K562 (cell line): ENCODE measurements at regions not wholly inside any gene's neighbourhood (a gene's known extent, or its start where the extent isn't known, plus 50 kb on each side); places are given as distances from the start of the nearest gene placed in this dataset.

ENCODE experiments used
- MLLT1 ChIP-seq, 2 experiments: fragments of 450-650 bp; IDR thresholded peaks; 2 replicates each; pipeline ENCODE4 v1.6.1; 2016
- POLR2A ChIP-seq: fragments of 450-650 bp; conservative IDR thresholded peaks from 2 replicates; pipeline ENCODE4 v1.6.1; 2016
- TF ChIP-seq, protein P1 (sequence below): fragments of 250-450 bp; sonication (Bioruptor Pico); IDR thresholded peaks from 2 replicates; pipeline ENCODE4 v1.8.0; 2021; ENCODE audit warnings: moderate library complexity, mild to moderate bottlenecking, inconsistent platforms
- TF ChIP-seq, protein P2 (sequence below): sonication (generic); formaldehyde crosslinking; IDR thresholded peaks from 2 replicates; pipeline ENCODE4 v1.9.0; 2022; ENCODE audit warnings: mild to moderate bottlenecking, missing genetic modification reagents

DNA sequence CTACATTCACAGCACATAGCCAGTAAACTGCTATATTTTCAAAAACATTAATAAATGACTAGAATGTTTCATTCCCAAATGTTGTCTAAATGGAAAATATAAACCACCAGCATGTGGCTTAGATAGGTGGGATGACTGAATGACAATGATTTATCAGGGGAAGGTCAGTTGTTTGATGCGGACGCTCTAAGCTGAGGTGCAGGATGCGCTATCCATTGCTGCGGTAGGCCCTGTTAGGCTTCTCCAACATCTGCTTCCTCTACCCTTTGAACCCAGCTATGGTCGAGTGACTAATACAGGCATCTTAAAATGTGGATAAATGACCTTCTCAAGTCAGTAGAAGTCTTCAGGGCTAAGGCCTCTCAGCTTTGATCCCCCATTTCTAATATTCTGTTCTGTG lies 584.2 kb downstream of the CMPK2 start:
- TF ChIP-seq MLLT1 (IDR thresholded peaks at IDR 0.05) = no peak
- TF ChIP-seq, protein P1, sequence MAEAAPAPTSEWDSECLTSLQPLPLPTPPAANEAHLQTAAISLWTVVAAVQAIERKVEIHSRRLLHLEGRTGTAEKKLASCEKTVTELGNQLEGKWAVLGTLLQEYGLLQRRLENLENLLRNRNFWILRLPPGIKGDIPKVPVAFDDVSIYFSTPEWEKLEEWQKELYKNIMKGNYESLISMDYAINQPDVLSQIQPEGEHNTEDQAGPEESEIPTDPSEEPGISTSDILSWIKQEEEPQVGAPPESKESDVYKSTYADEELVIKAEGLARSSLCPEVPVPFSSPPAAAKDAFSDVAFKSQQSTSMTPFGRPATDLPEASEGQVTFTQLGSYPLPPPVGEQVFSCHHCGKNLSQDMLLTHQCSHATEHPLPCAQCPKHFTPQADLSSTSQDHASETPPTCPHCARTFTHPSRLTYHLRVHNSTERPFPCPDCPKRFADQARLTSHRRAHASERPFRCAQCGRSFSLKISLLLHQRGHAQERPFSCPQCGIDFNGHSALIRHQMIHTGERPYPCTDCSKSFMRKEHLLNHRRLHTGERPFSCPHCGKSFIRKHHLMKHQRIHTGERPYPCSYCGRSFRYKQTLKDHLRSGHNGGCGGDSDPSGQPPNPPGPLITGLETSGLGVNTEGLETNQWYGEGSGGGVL = no peak
- TF ChIP-seq, protein P2, sequence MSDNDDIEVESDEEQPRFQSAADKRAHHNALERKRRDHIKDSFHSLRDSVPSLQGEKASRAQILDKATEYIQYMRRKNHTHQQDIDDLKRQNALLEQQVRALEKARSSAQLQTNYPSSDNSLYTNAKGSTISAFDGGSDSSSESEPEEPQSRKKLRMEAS (CRISPR knock-in tag) = no peak
- no peak for TF ChIP-seq POLR2A
